GM18861 (cell line): ENCODE measurements at regions not wholly inside any gene's neighbourhood (a gene's known extent, or its start where the extent isn't known, plus 50 kb on each side); places are given as distances from the start of the nearest gene placed in this dataset.
"Not testable (repeated sequence)": the region's sequence is repeated elsewhere in the genome, so short reads cannot be mapped to it uniquely, and the experiment has no call there.

Source experiments
- ATAC-seq: cut with Tn5 transposase; IDR thresholded peaks from one replicate; pipeline ENCODE4 v1.9.1; 2021; ENCODE audit not compliant: unreplicated experiment

- no peak for ATAC-seq
Measured at GRCh38 chr18:6569813-6570212, 155.1 kb upstream of the L3MBTL4 start.

- no peak for ATAC-seq
Measured at GRCh38 chr18:6570581-6571238, 156.0 kb upstream of the L3MBTL4 start.

GRCh38 chr18:6571239-6571602 is 156.5 kb upstream of the L3MBTL4 start:
- no peak for ATAC-seq

GRCh38 chr18:6572192-6572591 is 157.3 kb upstream of the ARHGAP28 start:
- not testable (repeated sequence) for ATAC-seq

GRCh38 chr18:6574631-6575030 is 154.9 kb upstream of the ARHGAP28 start:
- no peak for ATAC-seq

- ATAC-seq: no peak
Measured at GRCh38 chr18:6575908-6576307, 153.6 kb upstream of the ARHGAP28 start.

- ATAC-seq: no peak
Measured at GRCh38 chr18:6576718-6577375, 152.7 kb upstream of the ARHGAP28 start.

GRCh38 chr18:6578686-6579085 is 150.8 kb upstream of the ARHGAP28 start:
- ATAC-seq: no peak

GRCh38 chr18:6579486-6579885 is 150.0 kb upstream of the ARHGAP28 start:
- ATAC-seq: no peak

GRCh38 chr18:6580401-6580800 is 149.1 kb upstream of the ARHGAP28 start:
- ATAC-seq: no peak

GRCh38 chr18:6589923-6590322 is 139.6 kb upstream of the ARHGAP28 start:
- ATAC-seq: no peak

GRCh38 chr18:6590326-6590725 is 139.2 kb upstream of the ARHGAP28 start:
- ATAC-seq: no peak

- ATAC-seq: no peak
Measured at GRCh38 chr18:6591491-6591890, 138.0 kb upstream of the ARHGAP28 start.

GRCh38 chr18:6592522-6592921 is 137.0 kb upstream of the ARHGAP28 start:
- ATAC-seq: no peak

- ATAC-seq: no peak
Measured at GRCh38 chr18:6593142-6593885, 136.2 kb upstream of the ARHGAP28 start.

- ATAC-seq: no peak
Measured at GRCh38 chr18:6595666-6596065, 133.8 kb upstream of the ARHGAP28 start.

GRCh38 chr18:6598657-6599056 is 130.9 kb upstream of the ARHGAP28 start:
- ATAC-seq: no peak

GRCh38 chr18:6600667-6601167 is 128.8 kb upstream of the ARHGAP28 start:
- no peak for ATAC-seq

- ATAC-seq: no peak
Measured at GRCh38 chr18:6601241-6601640, 128.3 kb upstream of the ARHGAP28 start.

GRCh38 chr18:6602365-6602764 is 127.2 kb upstream of the ARHGAP28 start:
- no peak for ATAC-seq

- ATAC-seq: no peak
Measured at GRCh38 chr18:6604573-6604941, 125.0 kb upstream of the ARHGAP28 start.
